Lower leg skin (tissue), 4 donors: ENCODE measurements at regions not wholly inside any gene's neighbourhood (a gene's known extent, or its start where the extent isn't known, plus 50 kb on each side); places are given as distances from the start of the nearest gene placed in this dataset.

Experiments used
- DNase-seq, 2 donors: peaks; one replicate each; pipeline ENCODE4 v3.0.0-alpha.2; 2019; ENCODE audit warnings: low spot score in 2 of 2
- H3K4me3 ChIP-seq: fragments of 200-600 bp; sonication (generic); 2 replicates; pipeline ENCODE4 v1.5.1; 2017; ENCODE audit warnings: mild to moderate bottlenecking, low read depth; ENCODE audit not compliant: poor library complexity, severe bottlenecking
- CTCF ChIP-seq, 3 donors: fragments of 450-650 bp; IDR thresholded peaks; one replicate each; pipeline ENCODE4 v1.5.1; 2016; ENCODE audit warnings: antibody characterized with exemption in 3 of 3, mild to moderate bottlenecking in 3 of 3, moderate library complexity in 2 of 3
- POLR2A ChIP-seq, 2 donors: fragments of 450-650 bp; IDR thresholded peaks; one replicate each; pipeline ENCODE4 v1.6.1; 2016 to 2017; ENCODE audit warnings: antibody characterized with exemption in 2 of 2, mild to moderate bottlenecking in 1 of 2, moderate library complexity in 1 of 2
- WGBS, 2 donors: methylation state at CpG; one replicate each; pipeline ENCODE4 v1.1.5; 2018; 5-methylcytosine and 5-hydroxymethylcytosine counted together
- intact Hi-C: fragments of 100-400 bp; cut with DNase I; formaldehyde crosslinking; loops from one replicate; pipeline ENCODE4 v1.15.0; 2023; ENCODE audit warnings: low total_unique reads

GRCh38 chr14:35236806-35237205 is 55.4 kb upstream of the PSMA6 start:
- H3K4me3 ChIP-seq = no peak overlapping the region
- DNase-seq = no peak
- 81 to 88% methylated on average over 2 of the region's 2 CpGs for WGBS, 2 donors
- TF ChIP-seq CTCF (IDR thresholded peaks at IDR 0.05) (no peak), POLR2A (IDR thresholded peaks at IDR 0.05) (no peak)
- intact Hi-C loops = loop anchor here (10.0 kb wide), 1 partner anchor 168 kb away; the partner anchor contains the start of gene NFKBIA

- H3K4me3 ChIP-seq = no peak overlapping the region
- intact Hi-C loops = no loop called here
- no peak for TF ChIP-seq POLR2A (IDR thresholded peaks at IDR 0.05)
- no peak for TF ChIP-seq CTCF (IDR thresholded peaks at IDR 0.05)
- no peak for DNase-seq
- 63 to 67% methylated on average over 2 of the region's 2 CpGs for WGBS, 2 donors
Observed at GRCh38 chr14:35240231-35240630, 52.0 kb upstream of the PSMA6 start.
